NCI-H2227 (cell line): ENCODE measurements at regions not wholly inside any gene's neighbourhood (a gene's known extent, or its start where the extent isn't known, plus 50 kb on each side); places are given as distances from the start of the nearest gene placed in this dataset.
"Not testable (repeated sequence)": the region's sequence is repeated elsewhere in the genome, so short reads cannot be mapped to it uniquely, and the experiment has no call there.

ENCODE experiments used
- DNase-seq: peaks from one replicate; lab custom pipeline; 2025; ENCODE audit not compliant: unreplicated experiment; lab: John Stamatoyannopoulos, UW

GRCh38 chr4:115956054-115956796, 842.8 kb upstream of the NDST4 start:
- not testable (repeated sequence) for DNase-seq

DNA sequence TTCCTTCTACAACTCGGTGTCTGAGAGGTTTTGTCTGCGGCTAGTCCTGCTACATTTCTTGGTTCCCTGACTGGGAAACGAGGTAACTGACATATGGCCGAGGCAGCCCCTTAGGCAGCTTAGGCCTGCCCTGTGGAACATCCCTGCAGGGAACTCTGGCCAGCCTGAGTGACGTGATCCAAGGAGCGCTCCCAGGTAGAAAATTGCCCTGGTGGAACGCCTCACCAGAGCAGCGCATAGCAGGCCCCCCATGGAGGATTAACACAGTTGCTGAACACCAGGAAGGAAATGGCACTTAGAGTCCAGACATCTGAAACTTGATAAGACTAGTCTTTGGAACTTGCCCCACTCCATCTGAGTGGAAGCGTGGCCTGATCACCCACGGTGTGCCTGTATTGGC, 837.4 kb upstream of the NDST4 start:
- no peak for DNase-seq

DNA sequence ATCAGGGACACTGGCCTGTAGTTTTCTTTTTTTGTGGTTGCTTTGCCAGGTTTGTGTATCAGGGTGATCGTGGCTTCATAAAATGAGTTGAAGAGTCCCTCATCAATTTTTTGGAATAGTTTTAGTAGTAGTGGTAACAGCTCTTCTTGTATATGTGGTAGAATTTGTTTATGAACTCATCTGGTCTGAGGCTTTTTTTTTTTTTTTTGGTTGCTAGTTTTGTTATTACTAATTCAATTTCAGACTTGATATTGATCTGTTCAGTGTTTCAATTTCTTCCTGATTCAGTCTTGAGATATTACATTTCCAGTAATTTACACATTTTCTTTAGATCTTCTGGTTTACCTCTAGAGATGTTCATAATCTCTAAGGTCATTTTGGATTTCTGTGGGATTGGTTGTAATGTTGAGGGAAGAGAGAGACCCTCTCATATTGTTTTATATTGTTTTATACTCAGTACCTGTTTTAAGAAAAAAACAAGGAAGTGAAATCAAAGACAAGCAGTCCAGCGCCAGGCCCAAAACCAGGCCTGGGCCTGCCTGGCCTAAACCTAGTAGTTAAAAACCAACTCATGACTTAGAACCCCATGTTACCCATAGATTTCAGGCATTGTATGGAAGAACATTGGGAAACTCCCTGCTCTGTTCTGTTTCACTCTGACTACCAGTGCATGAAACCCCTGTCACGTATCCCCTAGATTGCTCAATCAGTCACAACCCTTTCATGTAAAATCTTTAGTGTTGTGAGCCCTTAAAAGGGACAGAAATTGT, 836.7 kb upstream of the NDST4 start:
- not testable (repeated sequence) for DNase-seq

DNA sequence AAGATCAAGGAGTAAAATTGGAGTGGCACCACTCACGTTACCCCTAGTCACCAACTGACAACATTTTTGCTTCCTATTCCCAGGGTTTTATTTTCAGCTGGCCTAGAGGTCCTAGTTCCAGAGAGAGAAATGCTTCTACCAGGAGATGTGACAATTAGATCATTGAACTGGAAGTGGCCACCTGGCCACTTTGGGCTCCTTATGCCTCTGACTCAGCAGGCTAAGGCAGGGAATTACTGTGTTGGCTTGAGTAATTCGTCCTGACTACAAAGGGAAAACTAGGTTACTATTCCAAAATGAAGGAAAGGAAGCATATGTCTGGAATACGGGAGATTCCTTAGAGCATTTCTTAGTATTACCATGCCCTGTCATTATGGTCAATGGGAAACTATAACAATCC, 831.6 kb upstream of the NDST4 start:
- DNase-seq = no peak

DNA sequence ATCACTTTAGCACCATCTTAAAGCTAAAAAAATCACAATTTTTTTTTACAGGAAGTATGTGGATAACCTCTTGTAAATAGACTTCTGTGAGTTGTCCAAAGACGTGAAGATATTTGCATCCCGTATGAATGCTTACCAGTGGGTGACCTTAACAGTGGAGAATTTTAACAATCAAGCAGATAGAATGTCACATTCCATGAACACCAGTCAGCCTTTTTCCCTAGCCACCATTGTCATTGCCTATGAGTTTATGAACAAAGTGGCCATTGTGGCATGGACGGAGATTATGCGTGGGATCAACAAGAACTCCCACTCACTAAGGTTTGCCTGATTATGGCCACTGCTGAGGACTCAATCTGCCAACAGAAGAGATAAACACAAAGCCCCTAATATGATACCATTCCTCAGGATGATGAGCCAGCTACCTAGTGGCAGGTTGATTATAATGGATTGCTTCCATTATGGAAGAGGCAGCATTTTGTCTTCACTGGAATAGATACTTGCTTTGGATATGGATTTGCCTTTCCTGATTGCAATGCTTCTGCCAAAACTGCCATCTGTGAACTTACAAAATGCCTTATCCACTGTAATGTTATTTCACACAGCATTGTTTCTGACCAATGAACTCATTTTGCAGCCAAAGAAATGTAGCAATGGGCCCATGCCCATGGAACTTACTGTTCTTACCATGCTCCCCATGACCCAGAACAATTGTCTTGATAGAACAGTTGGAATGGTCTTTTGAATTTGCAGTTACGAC, 830.9 kb upstream of the NDST4 start:
- DNase-seq = no peak

DNA sequence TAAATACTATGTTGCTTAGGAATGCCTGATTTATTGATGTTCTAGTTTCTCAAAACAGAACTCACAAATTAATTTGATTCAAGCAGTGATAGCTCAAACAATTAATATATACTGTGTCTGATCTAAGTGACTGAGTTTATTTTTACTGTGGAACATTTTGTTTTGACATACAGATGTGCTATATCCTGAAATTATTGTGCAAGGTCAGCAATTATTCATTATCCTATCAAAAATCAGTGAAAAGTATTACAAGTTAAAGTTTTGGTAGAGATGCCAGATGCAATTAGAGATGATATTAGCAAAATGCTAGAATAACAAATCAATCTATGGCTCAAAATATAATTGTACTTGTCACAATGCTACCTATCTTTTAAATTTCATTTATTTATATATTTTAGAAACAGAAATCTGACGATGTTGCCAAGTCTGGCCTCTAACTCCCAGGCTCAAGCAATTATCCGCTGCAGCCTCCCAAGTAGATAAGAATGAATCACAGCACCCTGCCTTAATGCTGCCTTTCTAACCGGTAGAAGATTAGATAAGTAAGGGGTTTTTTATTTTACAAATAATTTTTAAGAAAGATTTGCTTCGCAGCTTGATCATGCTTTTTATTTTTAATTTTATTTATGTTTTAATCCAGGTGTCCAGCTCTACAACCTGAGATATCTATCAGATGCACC, 825.5 kb upstream of the NDST4 start:
- DNase-seq = no peak

- no peak for DNase-seq
Measured at GRCh38 chr4:115929373-115929772, 816.0 kb upstream of the NDST4 start.

DNA sequence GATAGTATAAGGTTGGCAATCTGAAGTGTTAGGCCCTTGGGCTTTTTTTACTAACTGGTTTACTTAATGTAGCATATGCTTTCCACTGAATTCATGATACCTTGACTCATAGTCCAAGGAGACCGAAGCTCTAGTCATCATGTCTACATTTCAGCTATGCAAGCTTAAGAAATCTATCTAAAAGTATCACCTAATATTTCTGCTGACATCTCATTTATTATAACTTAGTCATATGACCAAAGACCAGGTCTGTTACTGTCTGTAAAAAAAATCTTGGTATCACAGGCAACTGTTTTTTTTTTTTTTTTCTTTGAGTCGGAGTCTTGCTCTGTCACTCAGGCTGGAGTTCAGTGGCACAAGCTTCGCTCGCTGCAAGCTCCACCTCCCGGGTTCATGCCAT, 814.0 kb upstream of the NDST4 start:
- no peak for DNase-seq

GRCh38 chr4:115923152-115923551, 809.7 kb upstream of the NDST4 start:
- no peak for DNase-seq

DNA sequence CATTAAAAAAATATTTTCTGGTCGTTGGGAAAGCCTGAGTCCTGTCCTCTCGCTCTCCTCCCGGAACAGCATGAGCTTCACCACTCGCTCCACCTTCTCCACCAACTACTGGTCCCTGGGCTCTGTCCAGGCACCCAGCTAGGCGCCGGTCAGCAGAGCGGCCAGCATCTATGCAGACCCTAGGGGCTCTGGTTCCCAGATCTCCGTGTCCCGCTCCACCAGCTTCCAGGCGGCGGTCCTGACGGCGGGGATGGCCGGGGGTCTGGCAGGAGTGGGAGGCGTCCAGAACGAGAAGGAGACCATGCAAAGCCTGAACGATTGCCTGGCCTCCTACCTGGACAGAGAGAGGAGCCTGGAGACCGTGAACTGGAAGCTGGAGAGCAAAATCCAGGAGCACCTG, 807.2 kb upstream of the NDST4 start:
- DNase-seq = no peak

DNA sequence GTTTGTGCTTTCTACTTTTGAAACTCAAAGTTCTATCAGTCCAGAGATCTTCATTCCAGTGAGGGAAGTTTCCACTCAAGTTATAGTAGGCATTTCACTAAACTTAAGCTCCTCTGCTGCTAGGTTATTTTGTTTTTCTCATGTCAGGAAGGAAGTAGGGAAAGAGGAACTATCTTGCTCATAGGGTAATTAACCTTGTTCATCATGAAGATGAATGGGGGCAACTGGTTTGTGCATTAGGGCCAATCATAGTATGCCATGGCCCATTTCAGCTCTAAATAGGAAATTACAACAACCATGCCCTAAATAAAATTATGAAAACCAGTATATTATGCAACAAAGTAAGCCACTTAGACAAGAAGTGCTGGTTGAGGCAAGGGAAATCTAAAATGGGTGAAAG, 804.7 kb upstream of the NDST4 start:
- no peak for DNase-seq

- no peak for DNase-seq
Measured at GRCh38 chr4:115906428-115906827, 793.0 kb upstream of the NDST4 start.

DNA sequence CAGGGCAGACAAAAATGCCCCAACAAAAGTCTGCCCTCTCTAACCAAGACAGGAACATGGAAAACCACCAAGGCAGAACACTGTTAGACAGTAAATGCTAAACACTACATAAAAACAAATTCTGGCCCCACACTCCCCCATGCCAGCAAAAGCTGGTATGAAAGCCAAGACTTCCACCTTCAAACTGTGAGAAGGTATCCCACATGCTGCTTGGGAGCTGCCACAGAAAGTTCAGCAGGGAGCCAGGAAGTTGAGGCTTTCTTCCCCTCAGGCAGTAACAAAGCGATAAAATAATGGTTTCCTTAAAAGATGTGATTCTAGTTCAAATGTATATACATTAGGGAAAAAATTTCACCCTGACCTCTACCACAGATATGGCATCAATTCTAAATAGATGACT, 770.4 kb upstream of the NDST4 start:
- DNase-seq = no peak

GRCh38 chr4:115883231-115883630, 769.8 kb upstream of the NDST4 start:
- DNase-seq = no peak

- DNase-seq = no peak
Measured at GRCh38 chr4:115873048-115873447, 759.6 kb upstream of the NDST4 start.

DNA sequence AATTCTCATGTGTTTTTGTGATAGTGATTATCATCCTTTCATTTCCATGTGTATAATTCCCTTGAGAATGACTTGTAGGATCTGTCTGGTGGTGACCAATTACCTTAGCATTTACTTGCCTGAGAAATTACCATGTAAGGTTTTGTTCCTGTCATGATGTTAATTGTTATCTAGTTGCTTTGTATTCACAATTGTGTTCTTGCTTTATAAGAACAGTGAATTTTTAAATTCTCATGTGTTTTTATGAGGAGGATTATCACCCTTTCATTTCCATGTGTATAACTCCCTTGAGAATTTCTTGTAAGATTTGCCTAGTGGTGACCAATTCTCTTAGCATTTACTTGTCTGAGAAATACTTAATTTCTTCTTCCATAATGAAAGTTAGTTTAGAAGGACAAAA, 758.2 kb upstream of the NDST4 start:
- DNase-seq = no peak

GRCh38 chr4:115866364-115866896, 753.0 kb upstream of the NDST4 start:
- no peak for DNase-seq

GRCh38 chr4:115865736-115866135, 752.3 kb upstream of the NDST4 start:
- DNase-seq = no peak

DNA sequence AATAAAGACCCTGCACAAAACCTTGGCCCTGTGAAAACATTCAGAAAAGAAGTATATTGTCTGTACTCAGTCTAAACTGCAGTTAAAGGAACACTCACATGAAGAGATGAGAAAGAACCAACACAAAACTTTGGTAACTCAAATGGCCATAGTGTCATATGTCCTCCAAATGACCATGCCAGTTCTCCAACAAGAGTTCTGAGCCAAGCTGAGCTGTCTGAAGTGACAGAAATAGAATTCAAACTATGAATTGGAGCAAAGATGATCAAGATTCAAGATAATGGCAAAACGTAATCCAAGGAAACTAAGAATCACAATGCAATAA, 739.3 kb upstream of the NDST4 start:
- no peak for DNase-seq

DNA sequence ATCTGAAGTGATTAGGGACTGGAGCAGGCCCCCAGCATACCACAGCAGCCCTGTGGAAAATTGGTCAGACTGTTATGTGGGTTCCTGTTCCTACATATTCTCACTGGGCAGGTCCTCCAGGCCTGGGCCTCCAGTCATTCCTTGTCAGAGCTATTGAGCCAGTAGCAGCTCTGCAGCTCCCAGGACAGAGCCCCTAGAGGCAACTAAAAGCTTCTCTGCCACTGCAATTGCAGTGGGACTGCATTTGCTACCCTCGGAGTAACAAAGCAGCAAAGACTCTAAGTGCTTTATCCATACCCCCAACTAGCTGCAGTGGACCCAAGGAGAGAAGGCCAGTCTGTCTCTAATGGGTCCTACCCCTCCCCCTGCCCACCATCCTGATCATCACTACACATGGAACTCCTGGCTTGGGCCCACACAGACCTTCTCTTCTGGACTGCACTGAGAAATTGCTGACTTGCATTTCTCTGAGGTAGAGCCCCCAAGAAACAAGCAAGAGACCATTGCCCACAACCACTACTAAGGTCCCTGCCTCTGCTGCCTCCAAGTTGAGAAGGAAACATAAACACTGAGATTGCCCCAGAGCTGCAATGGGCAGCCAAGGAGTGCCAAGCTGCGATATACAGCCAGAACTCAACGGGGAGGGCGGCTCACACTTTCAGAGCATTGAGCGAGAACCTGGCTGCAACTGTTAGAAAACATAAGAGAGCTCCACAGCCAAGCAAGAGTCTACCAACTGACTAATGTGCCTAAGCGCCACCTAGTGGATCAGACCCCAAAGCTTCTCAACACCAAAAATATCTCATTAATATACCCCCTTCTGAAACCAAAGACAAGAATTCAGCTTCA, 738.7 kb upstream of the NDST4 start:
- DNase-seq = no peak
